HFFc6 (cell line): ENCODE measurements at regions not wholly inside any gene's neighbourhood (a gene's known extent, or its start where the extent isn't known, plus 50 kb on each side); places are given as distances from the start of the nearest gene placed in this dataset.
A peak's percentile ranks its signal among the peaks of the same experiment; 100 is the strongest.

Source experiments
- DNase-seq: peaks from one replicate; pipeline ENCODE4 v3.0.0-alpha.2; 2018
- H3K27ac Mint-ChIP-seq: 2 replicates; pipeline ENCODE4 v1.8.0; 2020; ENCODE audit warnings: mild to moderate bottlenecking, mixed read lengths
- H3K27me3 Mint-ChIP-seq: 2 replicates; pipeline ENCODE4 v1.8.0; 2021; ENCODE audit warnings: mild to moderate bottlenecking, moderate library complexity, mixed read lengths; ENCODE audit not compliant: insufficient read depth
- H3K36me3 Mint-ChIP-seq: 2 replicates; pipeline ENCODE4 v1.8.0; 2021; ENCODE audit warnings: low read depth, mixed read lengths
- H3K4me1 Mint-ChIP-seq: 2 replicates; pipeline ENCODE4 v1.8.0; 2020; ENCODE audit warnings: low read depth, mixed read lengths
- H3K4me3 Mint-ChIP-seq: 2 replicates; pipeline ENCODE4 v1.8.0; 2020; ENCODE audit warnings: mild to moderate bottlenecking, moderate library complexity, mixed read lengths
- H3K9me3 Mint-ChIP-seq: 2 replicates; pipeline ENCODE4 v1.8.0; 2020; ENCODE audit warnings: mild to moderate bottlenecking, mixed read lengths
- CTCF ChIP-seq: fragments of 200-600 bp; sonication (generic); IDR thresholded peaks from 2 replicates; pipeline ENCODE4 v1.5.0; 2021; ENCODE audit warnings: antibody characterized with exemption, mild to moderate bottlenecking

- DNase-seq, result no peak
- Mint-ChIP-seq H3K9me3 (no peaks in the 10 kb centered on the region), H3K4me3 (no peak overlapping the region), H3K27me3 (peaks cover 12% of the 10 kb centered on the region), H3K27ac (no peak overlapping the region; the same call in 1 of the 2 replicates), H3K4me1 (peaks cover 15% of the 10 kb centered on the region), H3K36me3 (no peaks in the 10 kb centered on the region)
- no peak for TF ChIP-seq CTCF
Observed at GRCh38 chr6:166691746-166692145, 64.7 kb upstream of the RPS6KA2 start.

GRCh38 chr6:166691199-166691598, 64.1 kb upstream of the RPS6KA2 start:
- peak overlapping the region; percentile 9; the same call in 1 of the 2 replicates for H3K4me3 Mint-ChIP-seq
- H3K36me3 Mint-ChIP-seq, result no peaks in the 10 kb centered on the region
- no peaks in the 10 kb centered on the region for H3K9me3 Mint-ChIP-seq
- peaks cover 10% of the 10 kb centered on the region for H3K27me3 Mint-ChIP-seq
- H3K4me1 Mint-ChIP-seq, result peaks cover 15% of the 10 kb centered on the region
- no peak overlapping the region; the same call in 1 of the 2 replicates for H3K27ac Mint-ChIP-seq
- TF ChIP-seq CTCF, result no peak
- DNase-seq, result peak; percentile 56

GRCh38 chr6:166689687-166690086, 62.6 kb upstream of the RPS6KA2 start:
- no peaks in the 10 kb centered on the region for H3K36me3 Mint-ChIP-seq
- TF ChIP-seq CTCF, result no peak
- no peak for DNase-seq
- peaks cover 15% of the 10 kb centered on the region for H3K4me1 Mint-ChIP-seq
- no peak overlapping the region for H3K27ac Mint-ChIP-seq
- H3K27me3 Mint-ChIP-seq, result peaks cover 17% of the 10 kb centered on the region
- H3K9me3 Mint-ChIP-seq, result no peaks in the 10 kb centered on the region
- H3K4me3 Mint-ChIP-seq, result no peak overlapping the region

GRCh38 chr6:166688901-166689300, 61.9 kb upstream of the RPS6KA2 start:
- Mint-ChIP-seq H3K36me3 (no peaks in the 10 kb centered on the region), H3K4me1 (peaks cover 15% of the 10 kb centered on the region), H3K9me3 (no peaks in the 10 kb centered on the region), H3K4me3 (no peak overlapping the region), H3K27me3 (peaks cover 20% of the 10 kb centered on the region), H3K27ac (no peak overlapping the region)
- no peak for DNase-seq
- no peak for TF ChIP-seq CTCF

GRCh38 chr6:166687879-166688205, 60.8 kb upstream of the RPS6KA2 start:
- Mint-ChIP-seq H3K9me3 (no peaks in the 10 kb centered on the region), H3K4me3 (no peak overlapping the region), H3K27ac (no peak overlapping the region), H3K4me1 (peaks cover 25% of the 10 kb centered on the region), H3K27me3 (peaks cover 21% of the 10 kb centered on the region), H3K36me3 (no peaks in the 10 kb centered on the region)
- DNase-seq, result no peak
- no peak for TF ChIP-seq CTCF
